Endothelial cell of umbilical vein (primary cell): ENCODE measurements at regions not wholly inside any gene's neighbourhood (a gene's known extent, or its start where the extent isn't known, plus 50 kb on each side); places are given as distances from the start of the nearest gene placed in this dataset.

Experiments
- BruUV-seq: library from RNA; stranded (reverse); fragments of 400-500 nt; replicated peaks from 2 replicates; lab custom pipeline; 2021; lab: Mats Ljungman, UMichigan
- CTCF ChIA-PET: fragments of 300-600, 350-600 bp; sonication (Branson Sonifier 250); formaldehyde crosslinking; loops from one replicate; lab custom pipeline; 2021; ENCODE audit warnings: antibody characterized with exemption, inconsistent platforms; lab: Charles Lee
- POLR2A ChIA-PET: fragments of 300-600, 350-600 bp; sonication (Branson Sonifier 250); formaldehyde crosslinking; loops from one replicate; lab custom pipeline; 2021; ENCODE audit warnings: antibody characterized with exemption, inconsistent platforms; lab: Charles Lee
- DNase-seq: peaks from one replicate; pipeline ENCODE4 v3.0.0-alpha.2; 2011; ENCODE audit warnings: low read depth, low spot score
- FAIRE-seq: peaks from 2 replicates; lab custom pipeline; 2011; peaks lifted over from hg19 to GRCh38; lab: Jason Lieb, UNC
- H2AFZ ChIP-seq: 2 replicates; pipeline ENCODE4 v1.6.0; 2012; ENCODE audit warnings: low read depth, low read length, control low read depth, inconsistent platforms
- H3K27ac ChIP-seq: 2 replicates; pipeline ENCODE4 v1.5.1; 2011; ENCODE audit warnings: low read depth, mild to moderate bottlenecking, control low read depth, low read length, moderate library complexity; ENCODE audit not compliant: insufficient read depth
- H3K27me3 ChIP-seq, 2 experiments: 2 replicates each; pipeline versions ENCODE4 v1.6.0 to v1.6.1; 2011; ENCODE audit warnings: low read length in 2 of 2, mixed read lengths in 1 of 2; ENCODE audit not compliant: control insufficient read depth in 2 of 2, insufficient read depth in 2 of 2
- H3K36me3 ChIP-seq, 2 experiments: 2 replicates in 1 of 2; 3 replicates in 1 of 2; pipeline ENCODE4 v1.5.1; 2011; ENCODE audit warnings: low read length in 2 of 2, mild to moderate bottlenecking in 1 of 2, moderate library complexity in 1 of 2; ENCODE audit not compliant: control insufficient read depth in 2 of 2, insufficient read depth in 2 of 2; ENCODE audit errors: extremely low read depth in 1 of 2
- H3K4me1 ChIP-seq: 3 replicates; pipeline ENCODE4 v1.5.1; 2011; ENCODE audit warnings: mild to moderate bottlenecking, low read length; ENCODE audit not compliant: control insufficient read depth, insufficient read depth; ENCODE audit errors: extremely low read depth
- H3K4me2 ChIP-seq: 2 replicates; pipeline ENCODE4 v1.6.1; 2011; ENCODE audit warnings: low read length, control low read depth, mixed read lengths; ENCODE audit not compliant: insufficient read depth
- H3K4me3 ChIP-seq, 3 experiments: fragments of 200-600 bp in 1 of 3; sonication (generic), shearing (Covaris generic) in 1 of 3; replicated peaks in 1 of 3; 2 replicates each; pipeline ENCODE4 v1.5.1; 2011 to 2016; ENCODE audit warnings: control low read depth in 3 of 3, low read length in 3 of 3, mild to moderate bottlenecking in 2 of 3, inconsistent platforms in 1 of 3, low read depth in 1 of 3, moderate library complexity in 1 of 3; ENCODE audit not compliant: insufficient read depth in 1 of 3
- H3K79me2 ChIP-seq: 2 replicates; pipeline ENCODE4 v1.6.0; 2012; ENCODE audit warnings: low read length, inconsistent platforms; ENCODE audit not compliant: control insufficient read depth, insufficient read depth
- H3K9ac ChIP-seq: replicated peaks from 2 replicates; pipeline ENCODE3; 2011; ENCODE audit warnings: low read length, control low read depth; ENCODE audit not compliant: insufficient read depth; ENCODE audit errors: extremely low read depth
- H3K9me1 ChIP-seq: replicated peaks from 3 replicates; pipeline ENCODE4 v1.6.0; 2011; ENCODE audit warnings: mild to moderate bottlenecking, low read length; ENCODE audit not compliant: control insufficient read depth, insufficient read depth; ENCODE audit errors: extremely low read depth
- H3K9me3 ChIP-seq: replicated peaks from 2 replicates; pipeline ENCODE4 v1.5.1; 2012; ENCODE audit warnings: low read length, inconsistent platforms; ENCODE audit not compliant: control insufficient read depth, insufficient read depth
- H4K20me1 ChIP-seq: replicated peaks from 2 replicates; pipeline ENCODE3; 2011; ENCODE audit warnings: mild to moderate bottlenecking, low read length; ENCODE audit not compliant: control insufficient read depth, insufficient read depth; ENCODE audit errors: extremely low read depth
- EZH2 ChIP-seq: IDR thresholded peaks from 2 replicates; pipeline ENCODE4 v1.6.1; 2012; ENCODE audit warnings: borderline replicate concordance, low read depth, mild to moderate bottlenecking, moderate library complexity, low read length, inconsistent platforms; ENCODE audit not compliant: severe bottlenecking
- FOS ChIP-seq: IDR thresholded peaks from 2 replicates; pipeline ENCODE4 v1.6.1; 2011; ENCODE audit warnings: mild to moderate bottlenecking, low read length, moderate library complexity, borderline replicate concordance; ENCODE audit not compliant: insufficient read depth
- GATA2 ChIP-seq: IDR thresholded peaks from 2 replicates; pipeline ENCODE4 v1.7.0; 2011; ENCODE audit warnings: low read depth, mild to moderate bottlenecking, moderate library complexity, mixed read lengths, low read length; ENCODE audit not compliant: insufficient read length, insufficient read depth
- JUN ChIP-seq: IDR thresholded peaks from 2 replicates; pipeline ENCODE4 v1.6.1; 2011; ENCODE audit warnings: borderline replicate concordance, low read depth; ENCODE audit not compliant: insufficient read length, insufficient read depth
- MYC ChIP-seq: IDR thresholded peaks from one replicate; pipeline ENCODE4 v1.6.1; 2011; ENCODE audit warnings: mild to moderate bottlenecking, low read depth, low read length
- POLR2A ChIP-seq: IDR thresholded peaks from 2 replicates; pipeline ENCODE4 v1.6.1; 2012; ENCODE audit warnings: low read depth, mild to moderate bottlenecking, control low read depth, low read length
- POLR2AphosphoS5 ChIP-seq: IDR thresholded peaks from 2 replicates; pipeline ENCODE4 v1.6.1; 2012; ENCODE audit warnings: low read depth, mild to moderate bottlenecking, control low read depth, low read length, moderate library complexity; ENCODE audit not compliant: insufficient read depth
- dilution Hi-C: fragments of 300-500 bp; cut with MboI; formaldehyde crosslinking; loops from one replicate; pipeline ENCODE4 v1.15.0; 2019; ENCODE audit warnings: low sequenced_read_pairs; ENCODE audit not compliant: extremely low pct_ligation_motif_present
- intact Hi-C: fragments of 100-400 bp; cut with micrococcal nuclease; formaldehyde crosslinking; loops from one replicate; pipeline ENCODE4 v1.10.0; 2022
- TF ChIP-seq, protein P1 (sequence below): IDR thresholded peaks from 2 replicates; pipeline ENCODE4 v1.6.1; 2011; ENCODE audit not compliant: insufficient read depth, insufficient read length
- TF ChIP-seq, protein P2 (sequence below), 2 donors: IDR thresholded peaks; 1 replicate in 1 of 2; 2 replicates in 1 of 2; pipeline ENCODE4 v1.5.1; 2011; ENCODE audit warnings: low read length in 2 of 2, mild to moderate bottlenecking in 2 of 2, moderate library complexity in 2 of 2, control low read depth in 1 of 2, inconsistent platforms in 1 of 2, low read depth in 1 of 2; ENCODE audit not compliant: insufficient read depth in 1 of 2; ENCODE audit errors: extremely low read depth in 1 of 2

DNA sequence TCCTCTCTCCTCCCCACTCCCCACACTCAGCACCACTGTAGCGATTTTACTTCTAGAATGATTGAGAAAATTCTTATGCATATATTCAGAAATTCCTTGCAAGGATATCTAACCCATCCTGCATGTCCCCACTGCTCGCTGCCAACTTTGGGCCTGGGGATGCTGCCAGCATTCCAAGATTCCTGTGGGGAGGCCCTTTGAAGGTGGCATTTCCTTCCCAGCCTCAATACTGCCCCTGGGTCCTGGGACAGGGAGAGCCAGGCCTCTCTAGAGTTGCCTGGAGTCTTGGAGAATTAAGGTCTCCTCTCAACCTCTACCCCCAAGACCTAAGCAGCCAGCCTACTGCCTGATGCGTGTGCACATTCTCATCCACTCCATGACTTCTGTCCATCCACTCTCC is 303.5 kb downstream of the NEBL start:
- DNase-seq (no peak), FAIRE-seq (no peak)
- intact Hi-C loops = no loop called here
- Histone ChIP-seq H3K9me1 (no peaks in the 10 kb centered on the region), H3K9ac (no peak overlapping the region), H3K79me2 (no peaks in the 10 kb centered on the region), H3K9me3 (no peaks in the 10 kb centered on the region), H3K36me3 (no peaks in the 10 kb centered on the region), H3K4me2 (no peak overlapping the region), H3K4me1 (no peaks in the 10 kb centered on the region), H4K20me1 (no peaks in the 10 kb centered on the region), H3K27me3 (no peaks in the 10 kb centered on the region), H2AFZ (no peak overlapping the region), H3K27ac (no peak overlapping the region), H3K4me3 (no peak overlapping the region)
- CTCF ChIA-PET = no interaction called here
- dilution Hi-C loops = no loop called here
- TF ChIP-seq, protein P1, sequence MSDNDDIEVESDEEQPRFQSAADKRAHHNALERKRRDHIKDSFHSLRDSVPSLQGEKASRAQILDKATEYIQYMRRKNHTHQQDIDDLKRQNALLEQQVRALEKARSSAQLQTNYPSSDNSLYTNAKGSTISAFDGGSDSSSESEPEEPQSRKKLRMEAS = no peak
- TF ChIP-seq JUN = no peak
- no peak for TF ChIP-seq GATA2
- no peak for TF ChIP-seq MYC
- no peak for TF ChIP-seq POLR2AphosphoS5
- TF ChIP-seq, protein P2, sequence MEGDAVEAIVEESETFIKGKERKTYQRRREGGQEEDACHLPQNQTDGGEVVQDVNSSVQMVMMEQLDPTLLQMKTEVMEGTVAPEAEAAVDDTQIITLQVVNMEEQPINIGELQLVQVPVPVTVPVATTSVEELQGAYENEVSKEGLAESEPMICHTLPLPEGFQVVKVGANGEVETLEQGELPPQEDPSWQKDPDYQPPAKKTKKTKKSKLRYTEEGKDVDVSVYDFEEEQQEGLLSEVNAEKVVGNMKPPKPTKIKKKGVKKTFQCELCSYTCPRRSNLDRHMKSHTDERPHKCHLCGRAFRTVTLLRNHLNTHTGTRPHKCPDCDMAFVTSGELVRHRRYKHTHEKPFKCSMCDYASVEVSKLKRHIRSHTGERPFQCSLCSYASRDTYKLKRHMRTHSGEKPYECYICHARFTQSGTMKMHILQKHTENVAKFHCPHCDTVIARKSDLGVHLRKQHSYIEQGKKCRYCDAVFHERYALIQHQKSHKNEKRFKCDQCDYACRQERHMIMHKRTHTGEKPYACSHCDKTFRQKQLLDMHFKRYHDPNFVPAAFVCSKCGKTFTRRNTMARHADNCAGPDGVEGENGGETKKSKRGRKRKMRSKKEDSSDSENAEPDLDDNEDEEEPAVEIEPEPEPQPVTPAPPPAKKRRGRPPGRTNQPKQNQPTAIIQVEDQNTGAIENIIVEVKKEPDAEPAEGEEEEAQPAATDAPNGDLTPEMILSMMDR (IDR thresholded peaks at IDR 0.05; ENCODE audit: extremely low read depth in 1 of 2, insufficient read depth in 1 of 2, low read depth in 1 of 2, low read length in 2 of 2) = no peak
- no peak for TF ChIP-seq POLR2A
- no peak for TF ChIP-seq FOS
- TF ChIP-seq EZH2 = no peak
- no TSS peak for BruUV-seq
- POLR2A ChIA-PET = no interaction called here
